CD4-positive, CD25-positive, alpha-beta regulatory T cell (primary cell): ENCODE measurements at regions not wholly inside any gene's neighbourhood (a gene's known extent, or its start where the extent isn't known, plus 50 kb on each side); places are given as distances from the start of the nearest gene placed in this dataset.

Experiments used
- ATAC-seq, 2 donors: fragments of 150-1000 bp; cut with Tn5 transposase; one replicate each; pipeline ENCODE4 v1.10.0; 2021; ENCODE audit warnings: low read depth in 2 of 2, moderate number of reproducible peaks in 2 of 2, moderate library complexity in 1 of 2
- DNase-seq, 3 donors: peaks; one replicate each; pipeline versions ENCODE4 v3.0.0 to v3.0.0-alpha.2; 2012 to 2022; ENCODE audit warnings: mixed read lengths in 1 of 3
- H3K27ac ChIP-seq: one replicate; pipeline ENCODE4 v1.7.0; 2013; ENCODE audit warnings: mild to moderate bottlenecking, low read length; ENCODE audit not compliant: insufficient read depth, poor library complexity, severe bottlenecking
- H3K27me3 ChIP-seq: one replicate; pipeline ENCODE4 v1.7.0; 2013; ENCODE audit warnings: low read length; ENCODE audit not compliant: control insufficient read depth, insufficient read depth
- H3K36me3 ChIP-seq: one replicate; pipeline ENCODE4 v1.7.0; 2013; ENCODE audit warnings: mild to moderate bottlenecking, low read length, moderate library complexity; ENCODE audit not compliant: control insufficient read depth, insufficient read depth
- H3K4me1 ChIP-seq: 2 replicates; pipeline ENCODE4 v1.7.0; 2013; ENCODE audit warnings: mild to moderate bottlenecking, low read length; ENCODE audit not compliant: insufficient read depth, control insufficient read depth, poor library complexity, severe bottlenecking
- H3K4me3 ChIP-seq: one replicate; pipeline ENCODE4 v1.7.0; 2013; ENCODE audit warnings: low read depth, mild to moderate bottlenecking, low read length, moderate library complexity
- H3K9me3 ChIP-seq, 2 experiments: 1 replicate in 1 of 2; 2 replicates in 1 of 2; pipeline ENCODE4 v1.7.0; 2013; ENCODE audit warnings: low read length in 2 of 2, mild to moderate bottlenecking in 1 of 2, moderate library complexity in 1 of 2; ENCODE audit not compliant: control insufficient read depth in 2 of 2
- H3K27ac Mint-ChIP-seq, 3 donors: one replicate each; pipeline ENCODE4 v1.8.0; 2020 to 2022; ENCODE audit warnings: mild to moderate bottlenecking in 3 of 3, mixed read lengths in 3 of 3, moderate library complexity in 2 of 3
- H3K27me3 Mint-ChIP-seq: one replicate; pipeline ENCODE4 v1.8.0; 2022; ENCODE audit warnings: mild to moderate bottlenecking, mixed read lengths
- H3K36me3 Mint-ChIP-seq: one replicate; pipeline ENCODE4 v1.8.0; 2020; ENCODE audit warnings: mixed read lengths
- H3K4me1 Mint-ChIP-seq, 4 donors: one replicate each; pipeline ENCODE4 v1.8.0; 2020 to 2022; ENCODE audit warnings: mixed read lengths in 4 of 4, mild to moderate bottlenecking in 1 of 4
- H3K4me3 Mint-ChIP-seq, 4 donors: one replicate each; pipeline ENCODE4 v1.8.0; 2020 to 2022; ENCODE audit warnings: mild to moderate bottlenecking in 4 of 4, mixed read lengths in 4 of 4, moderate library complexity in 3 of 4
- H3K9me3 Mint-ChIP-seq, 7 donors: one replicate each; pipeline ENCODE4 v1.8.0; 2020 to 2022; ENCODE audit warnings: mixed read lengths in 7 of 7, mild to moderate bottlenecking in 3 of 7, moderate library complexity in 2 of 7

DNA sequence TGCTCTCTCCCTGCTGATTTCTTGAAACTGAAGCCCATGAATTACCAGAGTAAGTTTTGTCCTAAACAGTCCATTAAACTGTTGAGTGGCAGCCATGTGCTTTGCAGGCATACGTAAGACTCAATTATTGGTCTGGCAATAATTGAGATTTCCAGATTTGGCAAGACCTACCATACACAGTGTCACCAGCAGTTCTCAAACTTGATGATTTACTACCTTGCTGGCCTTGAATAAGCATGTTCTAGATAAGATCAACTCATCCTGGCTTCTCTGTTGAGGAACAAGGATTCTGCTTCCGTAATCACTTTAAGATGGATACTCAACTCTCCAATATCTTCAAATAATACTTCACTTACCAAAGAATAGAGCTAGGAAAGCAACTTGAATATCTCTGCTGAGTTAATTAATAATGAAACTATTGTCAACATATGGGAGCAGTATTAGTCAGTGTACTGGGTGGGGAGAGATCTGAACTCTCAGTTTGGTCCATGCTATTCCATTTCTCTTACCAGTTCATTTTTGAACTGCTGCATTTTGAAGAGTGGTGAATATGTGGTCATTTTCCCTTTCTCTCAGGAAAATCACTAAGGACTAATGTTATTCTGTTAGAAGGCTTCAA is 181.4 kb downstream of the IPMK start:
- H3K4me1 ChIP-seq: no peaks in the 10 kb centered on the region
- peaks cover 0 to 2% (median 0%) of the 10 kb centered on the region in 7 donors for H3K9me3 Mint-ChIP-seq
- no peak for DNase-seq
- H3K9me3 ChIP-seq: no peaks in the 10 kb centered on the region
- H3K27me3 ChIP-seq: no peaks in the 10 kb centered on the region
- H3K36me3 ChIP-seq: no peaks in the 10 kb centered on the region
- H3K27ac Mint-ChIP-seq: no peak overlapping the region
- H3K4me3 ChIP-seq: no peak overlapping the region
- no peak overlapping the region for H3K27ac ChIP-seq
- ATAC-seq: no peak
- H3K36me3 Mint-ChIP-seq: no peaks in the 10 kb centered on the region
- no peaks in the 10 kb centered on the region for H3K4me1 Mint-ChIP-seq
- peaks cover 6% of the 10 kb centered on the region for H3K27me3 Mint-ChIP-seq
- no peak overlapping the region for H3K4me3 Mint-ChIP-seq

DNA sequence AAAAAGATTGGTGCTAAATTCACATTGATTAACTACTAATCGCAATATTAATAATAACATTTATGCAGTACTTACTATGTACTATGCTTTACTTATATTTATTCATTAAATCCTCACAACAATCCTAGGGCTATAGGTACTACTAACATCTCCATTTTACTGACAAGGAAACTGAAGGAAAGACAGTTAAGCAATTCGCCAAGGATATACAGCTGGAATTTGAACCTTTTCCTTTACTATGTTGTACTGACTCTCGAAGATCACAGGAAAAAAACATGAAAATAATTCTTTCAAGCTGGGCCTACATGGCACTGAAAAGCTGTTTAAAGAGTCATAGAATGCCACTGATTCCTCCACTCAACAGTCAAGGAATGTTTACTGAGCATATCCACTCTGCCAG is 185.4 kb downstream of the IPMK start:
- DNase-seq (no peak), ATAC-seq (no peak)
- no peak overlapping the region for H3K27ac Mint-ChIP-seq
- no peaks in the 10 kb centered on the region for H3K4me1 Mint-ChIP-seq
- Histone ChIP-seq H3K27ac (no peak overlapping the region), H3K27me3 (no peaks in the 10 kb centered on the region), H3K4me3 (no peak overlapping the region), H3K9me3 (no peaks in the 10 kb centered on the region), H3K4me1 (no peaks in the 10 kb centered on the region), H3K36me3 (no peaks in the 10 kb centered on the region)
- H3K36me3 Mint-ChIP-seq: no peaks in the 10 kb centered on the region
- no peaks in the 10 kb centered on the region for H3K27me3 Mint-ChIP-seq
- H3K9me3 Mint-ChIP-seq: peaks cover 0 to 2% (median 0%) of the 10 kb centered on the region in 7 donors
- H3K4me3 Mint-ChIP-seq: no peak overlapping the region

DNA sequence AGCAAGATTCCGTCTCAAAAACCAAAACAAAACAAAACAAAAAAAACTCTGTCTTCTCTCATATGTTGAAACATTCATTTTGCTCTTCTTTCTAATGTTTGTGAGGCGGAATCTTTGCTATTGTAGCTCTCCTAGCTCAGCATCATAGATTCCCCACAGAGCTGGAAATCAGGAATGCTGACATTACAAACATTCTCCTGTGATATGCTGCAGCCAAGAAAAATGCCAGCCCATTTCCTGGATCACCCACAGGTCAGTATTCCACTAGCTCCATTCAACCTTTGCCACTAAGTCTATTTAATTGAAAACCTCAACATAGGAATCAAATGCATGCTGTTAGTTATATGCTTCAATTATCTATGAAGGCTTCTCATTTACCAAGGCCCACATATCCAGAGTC is 186.3 kb downstream of the IPMK start:
- no peak overlapping the region for H3K4me3 Mint-ChIP-seq
- ATAC-seq (no peak), DNase-seq (no peak)
- no peaks in the 10 kb centered on the region for H3K4me1 Mint-ChIP-seq
- H3K27me3 ChIP-seq: no peaks in the 10 kb centered on the region
- H3K36me3 ChIP-seq: no peaks in the 10 kb centered on the region
- H3K27me3 Mint-ChIP-seq: no peaks in the 10 kb centered on the region
- no peaks in the 10 kb centered on the region for H3K4me1 ChIP-seq
- no peak overlapping the region for H3K27ac Mint-ChIP-seq
- no peaks in the 10 kb centered on the region for H3K9me3 ChIP-seq
- no peaks in the 10 kb centered on the region for H3K36me3 Mint-ChIP-seq
- peaks cover 0 to 2% (median 0%) of the 10 kb centered on the region in 7 donors for H3K9me3 Mint-ChIP-seq
- H3K4me3 ChIP-seq: no peak overlapping the region
- H3K27ac ChIP-seq: no peak overlapping the region

DNA sequence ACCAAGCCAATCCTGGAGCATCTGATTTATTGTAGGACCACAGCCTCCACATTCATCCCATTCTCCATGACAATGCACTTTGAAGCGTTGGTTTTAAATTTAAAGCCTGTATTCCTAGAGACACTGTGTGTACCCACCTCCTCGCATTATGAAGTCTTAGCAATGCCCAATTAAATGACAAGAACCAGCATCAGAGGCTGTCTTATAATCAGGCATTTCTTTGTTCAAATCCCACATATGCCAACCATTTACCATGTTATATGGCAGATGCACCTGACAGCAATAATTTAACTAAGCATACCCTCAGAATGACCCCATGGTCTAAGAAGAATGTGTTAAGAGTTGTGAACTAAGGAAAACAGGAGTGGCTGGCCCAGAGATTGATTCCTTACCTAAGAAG is 188.2 kb downstream of the IPMK start:
- ATAC-seq (no peak), DNase-seq (no peak)
- no peak overlapping the region for H3K4me3 ChIP-seq
- Mint-ChIP-seq H3K27ac (no peak overlapping the region), H3K27me3 (peaks cover 5% of the 10 kb centered on the region), H3K4me1 (no peaks in the 10 kb centered on the region), H3K36me3 (no peaks in the 10 kb centered on the region), H3K4me3 (no peak overlapping the region), H3K9me3 (peaks cover 0 to 2% (median 0%) of the 10 kb centered on the region in 7 donors)
- H3K27me3 ChIP-seq: no peaks in the 10 kb centered on the region
- H3K9me3 ChIP-seq: no peaks in the 10 kb centered on the region
- no peaks in the 10 kb centered on the region for H3K36me3 ChIP-seq
- H3K4me1 ChIP-seq: no peaks in the 10 kb centered on the region
- H3K27ac ChIP-seq: no peak overlapping the region

DNA sequence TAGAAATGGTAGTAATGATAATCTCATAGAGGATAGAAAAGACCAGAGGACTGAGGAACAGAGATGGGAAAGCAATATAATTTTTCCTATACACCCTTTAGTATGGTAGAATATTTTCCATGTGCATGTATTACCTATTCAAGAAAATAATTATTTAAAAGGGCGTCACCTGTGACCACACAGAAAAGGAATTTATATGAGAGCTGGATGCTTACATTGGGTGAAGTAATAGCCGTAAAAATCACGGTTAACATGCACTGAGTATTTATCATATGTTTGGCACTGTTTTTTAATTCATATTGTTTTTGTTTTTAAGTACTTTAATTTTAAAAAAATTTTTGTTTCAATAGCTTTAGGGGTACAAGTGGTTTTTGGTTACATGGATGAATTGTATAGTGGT is 195.1 kb downstream of the IPMK start:
- Histone ChIP-seq H3K9me3 (no peaks in the 10 kb centered on the region), H3K4me1 (no peaks in the 10 kb centered on the region), H3K27ac (no peak overlapping the region), H3K36me3 (no peaks in the 10 kb centered on the region), H3K27me3 (no peaks in the 10 kb centered on the region), H3K4me3 (no peak overlapping the region)
- ATAC-seq: no peak
- DNase-seq: no peak
- peaks cover 0 to 2% (median 0%) of the 10 kb centered on the region in 7 donors for H3K9me3 Mint-ChIP-seq
- H3K27me3 Mint-ChIP-seq: peaks cover 9% of the 10 kb centered on the region
- H3K36me3 Mint-ChIP-seq: no peaks in the 10 kb centered on the region
- no peaks in the 10 kb centered on the region for H3K4me1 Mint-ChIP-seq
- H3K27ac Mint-ChIP-seq: no peak overlapping the region
- H3K4me3 Mint-ChIP-seq: no peak overlapping the region

DNA sequence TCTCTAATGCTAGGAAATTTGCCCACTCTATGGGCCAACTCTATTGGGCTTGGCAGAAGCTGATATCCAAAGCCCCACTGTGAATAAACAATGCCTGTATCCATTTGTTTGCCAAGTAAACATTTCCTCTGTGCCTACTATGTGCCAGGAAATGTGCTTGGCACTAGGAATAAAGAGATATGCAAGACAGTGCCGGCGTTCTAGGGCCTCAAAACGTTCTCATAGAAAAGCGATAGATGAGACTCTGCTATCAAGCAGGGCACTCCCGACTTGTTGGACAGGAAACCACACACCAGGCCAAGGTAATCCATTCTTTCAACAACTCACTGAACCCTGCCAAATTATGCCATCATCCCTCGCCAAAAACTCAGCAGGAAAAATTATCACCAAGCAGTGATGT is 196.7 kb downstream of the IPMK start:
- DNase-seq (no peak), ATAC-seq (no peak)
- H3K27me3 Mint-ChIP-seq: peaks cover 9% of the 10 kb centered on the region
- Histone ChIP-seq H3K4me1 (no peaks in the 10 kb centered on the region), H3K9me3 (no peaks in the 10 kb centered on the region), H3K27ac (no peak overlapping the region), H3K27me3 (no peaks in the 10 kb centered on the region), H3K36me3 (no peaks in the 10 kb centered on the region), H3K4me3 (no peak overlapping the region)
- no peak overlapping the region for H3K27ac Mint-ChIP-seq
- peaks cover 0 to 2% (median 0%) of the 10 kb centered on the region in 7 donors for H3K9me3 Mint-ChIP-seq
- H3K4me3 Mint-ChIP-seq: no peak overlapping the region
- no peaks in the 10 kb centered on the region for H3K4me1 Mint-ChIP-seq
- H3K36me3 Mint-ChIP-seq: no peaks in the 10 kb centered on the region

DNA sequence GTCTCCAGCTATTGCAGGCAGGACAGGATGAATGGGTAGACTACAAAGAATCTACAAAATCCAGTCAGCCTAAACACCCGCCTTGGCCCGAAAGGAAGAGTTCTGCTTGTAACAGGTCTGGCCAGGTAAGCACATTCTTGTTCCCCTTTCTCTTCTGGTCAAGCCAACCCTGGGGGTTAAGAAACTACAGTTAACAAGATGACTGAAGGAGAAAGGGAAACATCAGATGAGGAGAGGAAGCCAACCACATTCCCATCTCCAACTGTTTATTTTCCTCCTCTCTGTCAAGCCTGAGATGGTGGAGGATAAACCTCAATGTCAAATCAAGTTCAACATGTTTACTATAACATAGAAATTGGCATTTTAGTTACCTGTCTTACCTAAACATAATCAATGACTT is 198.9 kb downstream of the IPMK start:
- peaks cover 0 to 4% (median 0%) of the 10 kb centered on the region in 7 donors for H3K9me3 Mint-ChIP-seq
- Histone ChIP-seq H3K27me3 (no peaks in the 10 kb centered on the region), H3K4me1 (no peaks in the 10 kb centered on the region), H3K9me3 (no peaks in the 10 kb centered on the region), H3K36me3 (no peaks in the 10 kb centered on the region), H3K27ac (no peak overlapping the region), H3K4me3 (no peak overlapping the region)
- ATAC-seq (no peak), DNase-seq (no peak)
- no peaks in the 10 kb centered on the region for H3K4me1 Mint-ChIP-seq
- no peaks in the 10 kb centered on the region for H3K36me3 Mint-ChIP-seq
- no peak overlapping the region for H3K4me3 Mint-ChIP-seq
- peaks cover 5% of the 10 kb centered on the region for H3K27me3 Mint-ChIP-seq
- H3K27ac Mint-ChIP-seq: no peak overlapping the region

DNA sequence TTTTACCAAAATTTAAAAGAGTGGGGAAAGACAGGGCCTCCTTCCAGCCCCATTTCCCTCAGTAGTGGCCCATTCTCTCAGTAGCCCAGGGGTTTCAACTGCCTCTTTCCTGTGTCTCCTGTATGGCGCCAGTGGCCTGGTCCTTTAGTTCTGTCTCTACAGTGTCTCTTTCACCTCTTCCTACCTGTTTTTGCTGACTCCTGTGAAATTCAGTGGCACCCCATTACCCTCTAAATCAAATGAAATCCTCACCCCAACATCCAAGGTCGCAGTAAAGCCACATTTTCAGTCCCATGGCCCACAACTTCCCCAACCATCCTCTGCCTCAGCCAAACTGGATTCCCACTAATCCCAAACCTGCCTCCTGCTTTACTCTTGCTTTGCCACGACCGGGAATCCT is 200.7 kb downstream of the IPMK start:
- peak overlapping the region in 1 of 3 donors; percentile 91 for H3K27ac Mint-ChIP-seq
- H3K36me3 ChIP-seq: no peaks in the 10 kb centered on the region
- no peaks in the 10 kb centered on the region for H3K4me1 Mint-ChIP-seq
- H3K4me1 ChIP-seq: no peaks in the 10 kb centered on the region
- H3K27me3 Mint-ChIP-seq: peaks cover 5% of the 10 kb centered on the region
- H3K9me3 ChIP-seq: no peaks in the 10 kb centered on the region
- no peak overlapping the region for H3K4me3 Mint-ChIP-seq
- no peak overlapping the region for H3K27ac ChIP-seq
- H3K9me3 Mint-ChIP-seq: peaks cover 0 to 4% (median 0%) of the 10 kb centered on the region in 7 donors
- H3K36me3 Mint-ChIP-seq: no peaks in the 10 kb centered on the region
- ATAC-seq (no peak), DNase-seq (no peak)
- no peak overlapping the region for H3K4me3 ChIP-seq
- H3K27me3 ChIP-seq: no peaks in the 10 kb centered on the region
